ENCODE measurements at regions not wholly inside any gene's neighbourhood (a gene's known extent, or its start where the extent isn't known, plus 50 kb on each side); places are given as distances from the start of the nearest gene placed in this dataset.

DNA sequence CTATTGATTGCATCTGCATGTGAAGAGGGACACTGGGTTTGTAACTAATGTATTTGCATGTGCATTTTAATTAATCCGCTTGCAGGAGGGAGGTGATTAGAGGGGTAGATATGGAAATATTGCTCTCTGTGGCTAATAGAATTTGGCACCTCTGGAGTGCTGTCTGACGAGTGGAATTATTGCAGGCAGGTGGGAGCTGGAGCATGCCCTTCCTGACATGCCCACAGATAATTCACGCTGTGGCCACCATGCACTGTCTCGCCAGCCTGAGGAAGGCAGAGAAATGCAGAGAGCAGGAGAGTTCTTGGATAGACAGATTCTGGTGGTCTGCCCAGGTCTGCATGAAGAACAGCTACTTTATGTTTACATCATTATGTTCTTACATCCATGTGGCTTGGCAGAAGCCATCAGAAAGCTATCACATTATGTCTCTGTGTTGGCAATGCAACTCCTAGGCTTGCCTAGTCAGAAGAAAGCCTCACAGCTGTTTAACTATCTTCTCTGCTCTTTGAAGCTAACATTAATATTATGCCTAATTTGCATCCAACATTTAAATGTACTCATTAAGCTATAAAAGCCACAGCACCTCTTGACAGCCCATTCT lies 89.4 kb upstream of the DRD2 start:
- TF ChIP-seq POLR2A (IDR thresholded peaks at IDR 0.05) (no peak), POLR2AphosphoS5 (IDR thresholded peaks at IDR 0.05) (no peak), EP300 (IDR thresholded peaks at IDR 0.05) (no peak)
- TF ChIP-seq, protein P1, sequence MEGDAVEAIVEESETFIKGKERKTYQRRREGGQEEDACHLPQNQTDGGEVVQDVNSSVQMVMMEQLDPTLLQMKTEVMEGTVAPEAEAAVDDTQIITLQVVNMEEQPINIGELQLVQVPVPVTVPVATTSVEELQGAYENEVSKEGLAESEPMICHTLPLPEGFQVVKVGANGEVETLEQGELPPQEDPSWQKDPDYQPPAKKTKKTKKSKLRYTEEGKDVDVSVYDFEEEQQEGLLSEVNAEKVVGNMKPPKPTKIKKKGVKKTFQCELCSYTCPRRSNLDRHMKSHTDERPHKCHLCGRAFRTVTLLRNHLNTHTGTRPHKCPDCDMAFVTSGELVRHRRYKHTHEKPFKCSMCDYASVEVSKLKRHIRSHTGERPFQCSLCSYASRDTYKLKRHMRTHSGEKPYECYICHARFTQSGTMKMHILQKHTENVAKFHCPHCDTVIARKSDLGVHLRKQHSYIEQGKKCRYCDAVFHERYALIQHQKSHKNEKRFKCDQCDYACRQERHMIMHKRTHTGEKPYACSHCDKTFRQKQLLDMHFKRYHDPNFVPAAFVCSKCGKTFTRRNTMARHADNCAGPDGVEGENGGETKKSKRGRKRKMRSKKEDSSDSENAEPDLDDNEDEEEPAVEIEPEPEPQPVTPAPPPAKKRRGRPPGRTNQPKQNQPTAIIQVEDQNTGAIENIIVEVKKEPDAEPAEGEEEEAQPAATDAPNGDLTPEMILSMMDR (IDR thresholded peaks at IDR 0.05), result no peak

All from upper lobe of left lung (tissue), 4 donors.